GM19438 (cell line): ENCODE measurements at regions not wholly inside any gene's neighbourhood (a gene's known extent, or its start where the extent isn't known, plus 50 kb on each side); places are given as distances from the start of the nearest gene placed in this dataset.

Experiments
- ATAC-seq: cut with Tn5 transposase; IDR thresholded peaks from one replicate; pipeline ENCODE4 v1.9.1; 2021; ENCODE audit warnings: low read depth; ENCODE audit not compliant: unreplicated experiment

DNA sequence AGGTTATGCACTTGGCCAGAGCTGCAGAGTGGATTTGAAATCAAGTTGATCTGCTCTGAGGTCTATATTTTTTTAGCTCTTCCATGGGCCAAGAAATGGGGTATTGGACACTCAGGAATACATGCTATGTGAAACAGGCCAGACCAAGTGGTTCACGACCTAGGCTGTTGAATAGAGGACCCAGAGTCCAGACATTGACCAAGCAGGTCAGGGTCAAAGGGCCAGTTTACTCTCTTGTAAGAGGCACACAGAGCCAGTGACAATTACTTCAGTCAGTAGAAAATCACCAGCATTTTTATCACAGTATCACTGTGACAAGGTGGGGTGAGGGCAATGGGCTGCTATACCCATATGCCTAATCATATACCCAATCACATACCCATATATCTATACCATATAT is 320.6 kb upstream of the RORA start:
- no peak for ATAC-seq

DNA sequence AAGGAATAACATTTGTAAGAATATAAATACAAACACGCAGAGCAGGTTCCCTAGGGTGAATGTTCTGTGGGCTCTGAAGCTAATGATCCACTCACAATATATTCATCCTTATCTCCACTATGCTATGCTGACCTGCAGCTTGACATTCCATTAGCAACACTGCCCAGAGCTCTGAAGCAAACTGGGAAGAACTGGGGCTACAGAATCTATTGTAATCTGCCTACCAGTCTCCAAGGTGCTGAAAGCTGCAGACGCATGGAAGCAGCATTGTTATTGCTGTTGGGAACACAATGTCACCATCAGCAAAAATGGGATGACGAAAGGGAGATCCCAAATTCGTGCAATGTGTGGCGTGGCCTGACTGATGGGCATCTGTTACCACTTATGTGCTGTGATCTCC is 316.7 kb upstream of the RORA start:
- no peak for ATAC-seq

DNA sequence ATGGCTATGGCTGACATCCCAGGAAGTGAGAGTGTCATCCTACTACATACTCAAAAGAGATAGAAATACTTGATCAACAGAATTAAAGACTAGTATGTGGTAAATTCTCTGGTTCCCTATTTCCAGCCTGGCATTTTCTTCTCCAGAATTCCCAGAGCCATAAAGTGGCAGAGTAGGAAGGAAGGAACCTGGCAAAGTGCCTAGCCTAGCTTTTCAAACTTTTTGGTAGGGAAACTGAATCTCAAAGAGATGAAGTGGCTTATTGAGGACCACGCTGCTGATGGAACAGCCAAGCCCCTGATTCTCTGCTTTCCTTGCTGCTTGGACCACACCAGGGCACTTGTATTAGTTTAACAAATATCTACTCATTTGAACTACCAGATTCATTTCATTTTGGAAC is 312.4 kb upstream of the RORA start:
- no peak for ATAC-seq

DNA sequence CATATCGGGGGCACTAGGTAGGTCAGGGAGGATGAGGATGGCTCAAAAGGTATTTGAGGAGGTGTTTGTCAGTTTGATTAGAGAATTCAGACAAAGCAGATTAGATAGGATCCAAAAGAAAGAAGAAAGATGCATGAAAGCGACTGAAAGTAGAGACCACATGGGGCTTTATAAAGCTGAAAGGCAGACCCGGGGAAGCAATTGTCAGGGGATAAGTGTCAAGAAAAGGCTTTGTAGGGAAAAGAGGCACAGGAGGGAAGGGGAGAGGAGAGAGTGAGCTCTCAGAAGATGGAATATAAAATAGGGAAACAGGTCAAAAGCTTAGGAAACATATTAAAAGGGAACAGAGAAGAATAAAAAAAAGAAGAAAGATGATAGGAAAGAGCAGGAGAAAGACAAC is 308.2 kb upstream of the RORA start:
- ATAC-seq: no peak

- no peak for ATAC-seq
Observed at GRCh38 chr15:61534986-61535385, 305.9 kb upstream of the RORA start.

GRCh38 chr15:61530769-61531168 is 301.7 kb upstream of the RORA start:
- no peak for ATAC-seq

GRCh38 chr15:61528581-61528910 is 299.4 kb upstream of the RORA start:
- no peak for ATAC-seq

DNA sequence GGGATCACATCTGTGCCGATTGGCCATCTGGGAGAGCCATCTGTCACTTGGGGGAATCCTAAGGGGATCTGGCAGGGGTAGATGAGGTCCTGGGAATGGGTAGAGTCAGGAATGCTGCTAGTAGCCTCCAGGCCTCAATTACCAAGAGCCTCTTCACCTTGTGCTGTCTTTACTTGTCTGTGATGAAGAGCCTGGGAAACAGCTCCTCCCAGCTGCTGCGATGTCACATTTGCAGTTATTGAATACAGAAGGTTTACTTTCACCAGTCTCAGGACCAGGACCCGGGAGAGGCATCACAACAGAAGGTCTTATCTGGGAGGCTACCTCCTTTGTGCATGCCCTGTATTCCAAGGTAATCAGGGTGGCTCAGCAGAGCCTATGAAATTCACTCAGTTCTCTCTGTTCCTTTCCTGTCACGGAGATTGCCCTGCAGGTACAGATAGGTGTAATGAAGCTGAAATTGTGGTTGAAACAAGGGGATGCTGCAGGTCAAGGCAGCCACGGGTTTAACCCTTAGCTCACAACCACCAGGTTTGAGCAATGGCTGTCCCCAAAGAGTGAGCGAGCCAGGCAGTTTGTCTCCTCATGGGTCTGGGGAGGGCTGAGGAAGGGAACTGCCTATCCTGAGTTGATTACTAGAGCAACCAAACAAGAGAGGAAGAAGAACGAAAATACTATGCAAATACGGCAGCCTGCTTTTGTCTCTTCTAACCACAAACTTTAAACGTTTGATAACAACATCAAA is 298.9 kb upstream of the RORA start:
- no peak for ATAC-seq

DNA sequence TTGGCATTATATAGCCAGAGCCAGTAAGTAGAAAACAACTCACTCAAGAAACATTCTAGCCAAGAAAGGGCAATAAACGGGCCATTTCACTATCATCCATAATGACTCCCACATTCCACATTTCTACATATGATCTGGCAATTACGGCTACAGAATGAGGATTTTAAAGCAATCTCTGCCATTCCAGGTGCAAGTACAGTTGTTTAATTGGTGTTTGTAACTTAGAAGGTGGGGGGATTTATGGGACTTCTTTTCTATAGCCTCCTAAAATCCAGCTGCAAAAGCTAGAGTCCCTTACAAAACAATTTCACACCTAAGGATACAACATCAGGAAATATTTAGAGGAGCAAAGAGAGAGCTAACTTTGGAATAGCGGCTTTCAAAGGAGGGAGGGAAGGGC is 295.4 kb upstream of the RORA start:
- no peak for ATAC-seq

- no peak for ATAC-seq
Observed at GRCh38 chr15:61524086-61524485, 295.0 kb upstream of the RORA start.

- ATAC-seq: no peak
Observed at GRCh38 chr15:61522411-61522810, 293.3 kb upstream of the RORA start.

DNA sequence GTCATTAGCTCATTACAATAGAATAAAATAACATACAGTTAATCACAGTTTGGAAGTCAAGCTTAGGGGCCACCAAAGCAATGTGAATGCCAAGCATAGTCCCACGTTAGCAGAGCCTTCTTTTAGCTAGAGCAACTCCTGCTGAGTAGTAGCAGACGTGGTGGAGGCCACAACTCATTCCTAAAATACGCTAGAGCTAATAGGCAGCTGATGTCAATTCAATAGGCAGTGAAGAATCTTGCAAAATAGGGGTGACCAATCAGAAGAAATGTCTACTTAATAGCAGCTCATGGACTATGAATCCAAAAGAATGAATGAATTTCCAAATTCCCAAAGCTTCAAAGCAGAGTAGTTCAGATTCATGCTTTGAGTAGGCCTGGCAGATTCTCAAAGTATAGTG is 292.9 kb upstream of the RORA start:
- ATAC-seq: no peak

- no peak for ATAC-seq
Observed at GRCh38 chr15:61519296-61519695, 290.2 kb upstream of the RORA start.

DNA sequence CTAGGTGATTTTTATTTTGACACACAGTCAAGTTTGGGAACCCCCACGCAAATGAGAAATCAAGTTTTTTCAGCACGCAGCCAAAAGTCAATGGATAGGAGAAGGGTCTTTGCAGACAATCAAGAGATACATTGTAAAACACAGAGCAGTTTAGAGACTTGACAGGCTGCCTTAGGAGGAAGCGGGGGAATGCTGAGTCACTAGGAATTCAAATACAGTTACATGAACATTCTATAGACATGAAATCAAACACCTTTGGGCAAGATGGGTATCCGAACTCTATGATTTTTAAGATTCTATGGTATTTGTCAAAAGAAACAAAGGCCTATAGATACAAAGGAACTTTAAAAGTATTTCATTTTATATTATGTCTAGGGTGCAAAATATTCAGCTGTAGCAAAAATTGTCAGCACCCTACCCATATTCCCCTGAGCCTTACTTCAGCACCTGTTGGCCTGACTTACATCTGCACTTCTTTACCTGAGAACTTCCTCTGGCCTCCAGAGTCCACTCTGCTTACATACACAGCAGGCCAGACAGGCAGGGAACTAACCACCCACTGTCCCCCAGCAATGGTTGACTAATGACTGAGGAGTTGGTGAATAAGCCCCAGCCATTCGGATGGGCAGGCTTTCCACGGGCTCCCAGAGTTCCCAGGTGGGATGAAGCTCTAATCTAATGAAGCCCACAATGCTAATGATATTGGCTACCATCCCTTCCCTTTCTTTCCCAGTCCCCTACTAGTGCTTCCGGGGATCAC is 289.3 kb upstream of the RORA start:
- ATAC-seq: no peak

DNA sequence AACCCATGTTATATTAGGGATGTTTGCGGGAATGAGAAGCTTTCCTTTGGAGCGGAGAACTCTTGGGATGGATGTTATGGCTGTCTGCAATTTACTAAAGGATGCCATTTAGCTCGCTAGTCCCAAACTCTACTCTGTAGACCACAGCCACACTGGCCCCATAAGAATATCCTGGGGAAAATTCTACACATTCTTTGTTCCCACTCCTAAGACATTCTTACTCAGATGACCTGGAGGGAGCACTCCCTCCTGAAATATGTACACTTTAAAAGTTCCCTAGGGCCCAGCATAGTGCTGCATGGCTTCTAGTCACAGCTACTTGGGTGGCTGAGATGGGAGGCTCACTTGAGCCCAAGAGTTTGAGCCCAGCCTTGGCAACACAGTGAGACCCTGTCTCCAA is 288.7 kb upstream of the RORA start:
- no peak for ATAC-seq

- no peak for ATAC-seq
Observed at GRCh38 chr15:61517335-61517734, 288.2 kb upstream of the RORA start.

- no peak for ATAC-seq
Observed at GRCh38 chr15:61511756-61512155, 282.7 kb upstream of the RORA start.

- ATAC-seq: no peak
Observed at GRCh38 chr15:61511089-61511488, 282.0 kb upstream of the RORA start.

- ATAC-seq: no peak
Observed at GRCh38 chr15:61509327-61509840, 280.3 kb upstream of the RORA start.

DNA sequence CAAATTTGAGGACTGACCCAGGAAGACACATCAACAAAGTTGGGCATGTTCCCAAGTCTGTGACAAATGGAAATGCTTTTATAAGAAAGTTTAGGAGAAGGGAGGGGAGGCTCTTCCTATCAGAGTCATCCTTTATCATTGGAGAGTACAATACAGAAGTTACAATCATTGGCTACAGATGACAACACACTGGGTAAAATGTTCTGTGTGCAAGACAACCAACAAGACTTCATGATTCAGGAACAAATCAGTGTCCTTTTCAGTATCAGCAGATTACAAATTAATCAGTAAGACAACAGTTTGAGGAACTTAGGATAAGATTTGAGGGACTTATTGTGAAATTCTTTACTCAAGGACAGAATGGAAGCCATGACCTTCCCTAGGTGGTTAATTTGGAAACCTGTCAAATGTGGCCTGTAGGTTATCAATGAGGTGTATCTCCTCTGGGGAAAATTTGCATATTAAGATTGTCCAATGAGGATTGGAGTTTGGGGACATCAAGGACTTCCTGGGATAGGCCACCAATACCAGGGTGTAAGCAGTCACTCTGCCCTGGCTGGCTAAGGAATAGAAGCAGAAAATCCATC is 274.4 kb upstream of the RORA start:
- no peak for ATAC-seq

GRCh38 chr15:61501815-61502389 is 272.8 kb upstream of the RORA start:
- no peak for ATAC-seq
